ENCODE measurements at regions not wholly inside any gene's neighbourhood (a gene's known extent, or its start where the extent isn't known, plus 50 kb on each side); places are given as distances from the start of the nearest gene placed in this dataset.

DNA sequence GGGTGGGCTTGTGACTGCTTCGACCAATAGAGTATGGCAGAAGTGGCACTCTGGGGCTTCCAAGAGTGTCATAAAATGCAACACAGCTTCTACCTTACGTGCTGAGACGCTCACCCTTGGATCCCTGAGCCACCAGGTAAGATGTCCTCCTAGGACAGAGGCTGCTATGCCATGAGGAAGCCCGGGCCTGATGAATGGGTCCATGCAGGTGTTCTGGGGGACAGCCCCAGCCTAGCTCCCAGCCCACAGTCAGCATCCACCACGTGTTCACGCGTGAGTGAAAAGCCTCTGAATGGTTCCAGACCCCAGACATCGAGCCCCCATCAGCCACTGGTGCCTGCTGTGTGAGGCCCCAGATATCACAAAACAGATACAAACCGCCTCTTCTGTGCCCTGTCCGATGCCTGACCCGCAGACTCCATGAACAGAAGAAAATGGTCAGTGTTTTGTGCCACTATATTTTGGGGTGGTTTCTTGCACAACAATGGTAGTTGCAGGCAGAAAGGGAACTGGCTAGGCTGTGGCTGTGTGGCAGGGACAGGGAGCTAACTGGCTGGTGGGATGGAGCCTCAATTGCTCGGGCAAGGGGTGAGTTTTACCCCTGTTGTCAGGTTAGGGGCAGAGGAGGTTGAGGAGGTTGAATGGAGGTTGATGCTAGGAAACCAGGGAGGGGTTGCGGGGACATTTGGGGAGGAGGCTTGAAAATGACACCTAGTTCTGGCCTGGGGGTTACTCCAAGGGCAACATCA lies 92.2 kb downstream of the LINGO1 start:
- no peak for DNase-seq

DNA sequence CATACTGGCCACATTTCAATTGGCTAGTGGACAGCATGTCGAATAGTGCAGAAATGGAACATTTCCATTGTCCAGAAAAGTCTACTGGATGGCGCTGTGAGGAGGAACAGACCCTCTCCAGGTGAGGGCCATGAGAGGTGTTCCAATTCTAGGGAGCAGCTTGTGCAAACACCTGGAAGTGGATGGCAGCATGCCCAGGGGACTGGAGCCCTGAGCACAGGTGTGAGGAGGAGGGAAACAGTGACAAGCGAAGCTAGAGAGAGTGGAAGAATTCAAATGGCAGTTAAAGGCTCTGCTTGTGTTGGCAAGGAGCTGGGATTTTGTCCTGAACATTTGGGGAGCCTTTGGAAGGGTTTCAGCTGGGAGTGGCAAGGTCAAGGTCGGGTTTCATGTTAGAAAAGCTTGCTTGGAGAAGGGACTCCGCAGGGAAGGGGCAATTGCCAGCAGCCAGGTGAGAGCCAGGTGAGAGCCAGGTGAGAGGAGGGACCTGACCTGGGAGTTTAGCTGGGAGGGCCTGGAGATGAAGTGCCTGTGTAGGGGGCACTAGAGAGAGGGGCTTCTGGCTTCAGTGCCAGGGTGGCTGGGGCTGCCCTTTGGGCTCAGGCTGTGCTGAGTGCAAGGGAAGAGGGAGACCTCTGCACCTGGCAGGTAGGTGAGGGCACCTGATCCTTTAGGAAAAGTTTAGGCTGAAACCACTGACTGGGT lies 93.8 kb downstream of the LINGO1 start:
- no peak for DNase-seq

- DNase-seq = no peak
Measured at GRCh38 chr15:77538027-77538451, 94.7 kb downstream of the LINGO1 start.

DNA sequence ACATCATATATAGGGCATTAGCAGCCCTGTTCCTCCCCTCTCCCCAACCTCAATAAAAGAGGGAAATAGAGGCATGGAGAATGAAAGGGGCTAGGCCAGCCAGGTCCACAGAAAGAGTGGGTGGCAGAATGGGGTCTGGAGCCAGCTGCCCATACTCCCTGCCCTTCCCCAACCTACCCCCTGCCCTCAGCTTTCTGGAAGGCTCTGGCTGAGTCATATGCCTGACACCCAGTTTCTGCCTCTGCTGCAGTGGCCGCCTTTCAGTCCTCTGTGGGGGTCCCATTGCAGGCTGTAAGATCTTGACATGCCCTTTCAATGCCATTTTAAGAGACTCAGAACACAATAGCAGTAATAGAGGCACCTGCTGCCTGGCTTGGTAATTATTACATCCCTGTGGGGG lies 95.7 kb downstream of the LINGO1 start:
- no peak for DNase-seq

GRCh38 chr15:77535845-77536244 lies 96.9 kb downstream of the LINGO1 start:
- DNase-seq = no peak
